Glutamatergic neuron (in vitro differentiated cells): ENCODE measurements at regions not wholly inside any gene's neighbourhood (a gene's known extent, or its start where the extent isn't known, plus 50 kb on each side); places are given as distances from the start of the nearest gene placed in this dataset.
A peak's percentile ranks its signal among the peaks of the same experiment; 100 is the strongest.

Source experiments
- DNase-seq: peaks from one replicate; pipeline ENCODE4 v3.0.0; 2022
- H3K27ac Mint-ChIP-seq: one replicate; pipeline ENCODE4 v1.8.0; 2020; ENCODE audit warnings: mild to moderate bottlenecking, mixed read lengths, inconsistent platforms; ENCODE audit not compliant: unreplicated experiment
- H3K27me3 Mint-ChIP-seq: one replicate; pipeline ENCODE4 v1.8.0; 2020; ENCODE audit warnings: mild to moderate bottlenecking, moderate library complexity, mixed read lengths, inconsistent platforms; ENCODE audit not compliant: unreplicated experiment
- H3K36me3 Mint-ChIP-seq: one replicate; pipeline ENCODE4 v1.8.0; 2020; ENCODE audit warnings: mild to moderate bottlenecking, mixed read lengths, inconsistent platforms; ENCODE audit not compliant: unreplicated experiment
- H3K4me1 Mint-ChIP-seq: one replicate; pipeline ENCODE4 v1.8.0; 2020; ENCODE audit warnings: mild to moderate bottlenecking, low read depth, mixed read lengths, inconsistent platforms; ENCODE audit not compliant: unreplicated experiment
- H3K4me3 Mint-ChIP-seq: one replicate; pipeline ENCODE4 v1.8.0; 2020; ENCODE audit warnings: mild to moderate bottlenecking, mixed read lengths, inconsistent platforms; ENCODE audit not compliant: unreplicated experiment
- H3K9me3 Mint-ChIP-seq: one replicate; pipeline ENCODE4 v1.8.0; 2020; ENCODE audit warnings: mild to moderate bottlenecking, moderate library complexity, mixed read lengths, inconsistent platforms; ENCODE audit not compliant: unreplicated experiment
- TF ChIP-seq, protein P1 (sequence below): fragments of 200-600 bp; sonication (generic); IDR thresholded peaks from one replicate; pipeline ENCODE4 v1.5.0; 2021; ENCODE audit not compliant: partially characterized antibody, unreplicated experiment

DNA sequence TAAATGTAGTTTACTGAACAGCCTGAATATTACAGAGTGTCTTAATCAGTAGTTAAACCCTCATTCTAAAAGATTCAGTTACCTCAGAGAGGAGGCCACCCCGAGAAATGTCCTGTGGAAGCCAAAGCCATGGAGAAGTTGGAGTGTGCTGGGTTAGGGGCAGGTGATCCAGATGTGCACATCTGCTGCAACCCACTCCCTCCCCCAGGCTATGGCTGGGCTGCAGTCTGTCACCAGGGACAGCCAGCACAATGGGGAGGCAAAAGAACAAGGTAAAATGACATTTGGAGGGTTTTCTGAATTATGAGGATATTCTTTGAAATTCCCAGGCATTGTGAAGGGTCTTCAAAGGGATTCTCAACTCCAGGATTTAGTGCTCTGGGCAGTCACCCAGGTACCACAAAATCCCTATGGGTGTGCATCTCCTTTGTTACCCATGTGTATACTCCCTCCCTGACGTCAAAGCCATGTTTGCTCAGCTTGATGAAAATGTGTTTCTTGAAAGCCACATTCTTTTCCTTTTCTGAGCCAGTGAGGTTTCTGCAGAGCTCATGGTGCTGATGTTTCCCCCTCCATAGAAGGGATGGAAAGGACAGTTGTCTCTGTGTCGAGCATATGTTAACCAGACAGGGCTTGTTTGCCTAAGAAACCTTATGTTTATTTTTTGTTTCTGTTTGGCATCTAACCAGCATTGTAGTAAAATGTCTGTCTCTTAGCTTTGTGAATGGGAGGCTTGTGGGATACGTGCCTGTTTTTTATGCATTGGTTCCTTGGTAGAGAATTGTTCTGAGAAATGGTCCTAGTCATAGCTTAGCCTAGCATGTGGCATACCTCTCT, 212.3 kb upstream of the TBX18 start:
- no peak for DNase-seq
- Mint-ChIP-seq H3K9me3 (no peaks in the 10 kb centered on the region), H3K36me3 (no peaks in the 10 kb centered on the region), H3K27ac (no peak overlapping the region), H3K4me1 (peaks cover 1% of the 10 kb centered on the region), H3K4me3 (no peak overlapping the region), H3K27me3 (no peaks in the 10 kb centered on the region)
- TF ChIP-seq, protein P1, sequence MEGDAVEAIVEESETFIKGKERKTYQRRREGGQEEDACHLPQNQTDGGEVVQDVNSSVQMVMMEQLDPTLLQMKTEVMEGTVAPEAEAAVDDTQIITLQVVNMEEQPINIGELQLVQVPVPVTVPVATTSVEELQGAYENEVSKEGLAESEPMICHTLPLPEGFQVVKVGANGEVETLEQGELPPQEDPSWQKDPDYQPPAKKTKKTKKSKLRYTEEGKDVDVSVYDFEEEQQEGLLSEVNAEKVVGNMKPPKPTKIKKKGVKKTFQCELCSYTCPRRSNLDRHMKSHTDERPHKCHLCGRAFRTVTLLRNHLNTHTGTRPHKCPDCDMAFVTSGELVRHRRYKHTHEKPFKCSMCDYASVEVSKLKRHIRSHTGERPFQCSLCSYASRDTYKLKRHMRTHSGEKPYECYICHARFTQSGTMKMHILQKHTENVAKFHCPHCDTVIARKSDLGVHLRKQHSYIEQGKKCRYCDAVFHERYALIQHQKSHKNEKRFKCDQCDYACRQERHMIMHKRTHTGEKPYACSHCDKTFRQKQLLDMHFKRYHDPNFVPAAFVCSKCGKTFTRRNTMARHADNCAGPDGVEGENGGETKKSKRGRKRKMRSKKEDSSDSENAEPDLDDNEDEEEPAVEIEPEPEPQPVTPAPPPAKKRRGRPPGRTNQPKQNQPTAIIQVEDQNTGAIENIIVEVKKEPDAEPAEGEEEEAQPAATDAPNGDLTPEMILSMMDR = no peak

DNA sequence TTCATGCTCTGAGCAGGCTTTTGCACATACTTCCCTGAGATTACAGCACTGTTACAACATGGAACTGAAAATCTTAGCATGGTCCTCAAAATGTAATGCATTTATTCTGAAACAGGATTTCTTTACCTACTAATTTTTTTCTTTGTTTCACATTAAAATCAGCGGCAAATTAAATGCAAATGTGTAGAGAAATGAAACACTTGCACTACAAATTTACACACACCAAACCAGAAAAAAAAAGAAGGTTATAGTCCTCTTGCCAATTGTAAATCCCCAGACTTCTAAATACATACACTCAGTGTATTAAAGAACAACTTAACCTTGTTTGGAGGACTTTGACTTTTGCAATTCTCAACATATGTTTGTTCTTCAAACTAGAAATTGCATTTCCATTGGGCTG, 210.9 kb upstream of the TBX18 start:
- TF ChIP-seq, protein P1 = no peak
- no peaks in the 10 kb centered on the region for H3K36me3 Mint-ChIP-seq
- H3K27me3 Mint-ChIP-seq = no peaks in the 10 kb centered on the region
- DNase-seq = no peak
- no peak overlapping the region for H3K27ac Mint-ChIP-seq
- H3K4me1 Mint-ChIP-seq = peaks cover 1% of the 10 kb centered on the region
- no peak overlapping the region for H3K4me3 Mint-ChIP-seq
- H3K9me3 Mint-ChIP-seq = no peaks in the 10 kb centered on the region

DNA sequence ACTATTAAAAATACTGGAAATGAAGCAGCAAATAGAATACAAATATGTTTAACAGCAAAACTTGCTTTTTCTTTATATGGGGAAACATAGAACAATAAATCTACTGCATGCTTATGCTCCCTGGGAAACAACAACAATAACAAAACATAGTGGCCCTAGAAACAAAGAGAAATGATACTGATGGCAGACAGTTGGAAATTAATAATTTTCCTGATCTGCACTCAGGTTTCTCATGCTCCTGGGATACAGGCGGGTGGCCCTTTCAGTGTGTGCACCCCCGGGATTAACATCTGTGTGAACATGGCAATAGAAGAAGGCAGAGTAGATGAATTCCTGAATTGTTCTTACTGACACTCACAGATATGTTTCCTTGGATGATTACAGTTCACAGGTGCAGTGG, 209.2 kb upstream of the TBX18 start:
- Mint-ChIP-seq H3K27me3 (no peaks in the 10 kb centered on the region), H3K36me3 (peaks cover under 1% of the 10 kb centered on the region), H3K4me3 (no peak overlapping the region), H3K9me3 (no peaks in the 10 kb centered on the region), H3K4me1 (peaks cover 1% of the 10 kb centered on the region), H3K27ac (no peak overlapping the region)
- no peak for DNase-seq
- TF ChIP-seq, protein P1 = no peak

DNA sequence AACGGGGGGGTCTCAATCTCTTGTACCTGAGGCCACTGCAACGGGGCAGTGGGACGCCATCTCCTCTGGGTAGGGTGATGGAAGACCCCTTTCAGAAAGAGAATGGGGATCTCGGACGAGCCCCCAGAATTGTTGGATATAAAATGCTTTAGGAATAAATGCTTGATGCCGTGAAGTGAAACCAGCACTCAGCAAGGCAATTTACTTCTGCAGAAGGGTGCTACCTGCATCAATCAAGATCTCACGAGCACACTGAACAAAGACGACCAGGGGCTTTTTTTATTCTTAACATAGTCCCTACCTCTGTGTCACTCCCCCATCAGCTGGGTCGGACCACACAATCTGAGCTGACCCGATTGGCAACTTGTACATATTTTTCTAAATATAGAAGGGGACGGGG, 203.6 kb upstream of the TBX18 start:
- Mint-ChIP-seq H3K4me3 (no peak overlapping the region), H3K4me1 (no peaks in the 10 kb centered on the region), H3K27ac (no peak overlapping the region), H3K9me3 (no peaks in the 10 kb centered on the region), H3K27me3 (peaks cover 5% of the 10 kb centered on the region), H3K36me3 (peaks cover 13% of the 10 kb centered on the region)
- TF ChIP-seq, protein P1 = no peak
- no peak for DNase-seq

DNA sequence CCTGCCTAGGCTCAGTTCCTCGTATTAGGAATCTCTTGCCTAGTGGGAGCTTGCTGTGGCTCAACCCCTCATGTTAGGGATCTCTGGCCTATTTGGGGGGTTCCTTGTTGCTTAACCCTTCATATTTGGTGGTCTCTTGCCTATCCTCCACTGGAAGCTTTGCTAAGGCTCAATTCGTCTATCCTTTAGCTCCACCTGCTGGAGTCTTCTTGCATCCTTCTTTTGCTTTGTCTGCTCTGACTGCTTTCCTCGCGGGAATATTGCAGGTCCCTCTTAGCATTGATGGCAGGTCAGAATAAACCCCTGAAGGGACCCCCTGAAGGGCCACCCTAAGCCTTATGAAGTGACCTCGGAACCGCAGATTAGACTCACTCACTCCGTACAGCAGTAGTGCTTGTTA, 203.0 kb upstream of the TBX18 start:
- TF ChIP-seq, protein P1 = peak; percentile 10
- peaks cover 5% of the 10 kb centered on the region for H3K27me3 Mint-ChIP-seq
- no peak overlapping the region for H3K27ac Mint-ChIP-seq
- peaks cover 13% of the 10 kb centered on the region for H3K36me3 Mint-ChIP-seq
- no peaks in the 10 kb centered on the region for H3K9me3 Mint-ChIP-seq
- H3K4me1 Mint-ChIP-seq = no peaks in the 10 kb centered on the region
- no peak for DNase-seq
- H3K4me3 Mint-ChIP-seq = no peak overlapping the region
